Stomach (tissue), 8 donors: ENCODE measurements at regions not wholly inside any gene's neighbourhood (a gene's known extent, or its start where the extent isn't known, plus 50 kb on each side); places are given as distances from the start of the nearest gene placed in this dataset.

Source experiments
- DNase-seq, 2 donors: peaks; one replicate each; pipeline versions ENCODE4 v3.0.0 to v3.0.0-alpha.2; 2013 to 2019
- H3K27ac ChIP-seq, 5 donors: fragments of 200-600 bp in 4 of 5; sonication (generic) in 4 of 5; one replicate each; pipeline ENCODE4 v1.5.1; 2013 to 2019; ENCODE audit warnings: mild to moderate bottlenecking in 1 of 5, moderate library complexity in 1 of 5
- H3K27me3 ChIP-seq, 3 donors: fragments of 200-600 bp; sonication (generic); one replicate each; pipeline ENCODE4 v1.5.1; 2017 to 2019; ENCODE audit warnings: mixed run types in 1 of 3
- H3K36me3 ChIP-seq, 4 donors: fragments of 200-600 bp; sonication (generic); 1 replicate in 3 of 4; 2 replicates in 1 of 4; pipeline ENCODE4 v1.5.1; 2016 to 2019
- H3K4me1 ChIP-seq, 4 donors: fragments of 200-600 bp; sonication (generic); one replicate each; pipeline ENCODE4 v1.5.1; 2016 to 2019
- H3K4me3 ChIP-seq, 4 donors: fragments of 200-600 bp; sonication (generic) in 3 of 4; one replicate each; pipeline ENCODE4 v1.5.1; 2016 to 2019; ENCODE audit warnings: mild to moderate bottlenecking in 1 of 4
- H3K9me3 ChIP-seq, 4 donors: fragments of 200-600 bp; sonication (generic); one replicate each; pipeline ENCODE4 v1.5.1; 2016 to 2019
- CTCF ChIP-seq, 7 experiments: fragments of 450-650 bp in 4 of 7; fragments of 200-600 bp in 3 of 7; sonication (generic) in 3 of 7; IDR thresholded peaks; one replicate each; pipeline ENCODE4 v1.5.1; 2016 to 2019; ENCODE audit warnings: antibody characterized with exemption in 7 of 7, control low read depth in 2 of 7, mild to moderate bottlenecking in 1 of 7
- EP300 ChIP-seq: sonication (generic); formaldehyde crosslinking; IDR thresholded peaks from one replicate; pipeline ENCODE4 v1.6.1; 2017; ENCODE audit warnings: antibody characterized with exemption
- POLR2A ChIP-seq, 4 donors: fragments of 450-650 bp; IDR thresholded peaks; one replicate each; pipeline ENCODE4 v1.6.1; 2016; ENCODE audit warnings: antibody characterized with exemption in 4 of 4, control low read depth in 2 of 4, mild to moderate bottlenecking in 1 of 4, moderate library complexity in 1 of 4
- POLR2AphosphoS5 ChIP-seq, 3 donors: sonication (generic); formaldehyde crosslinking; IDR thresholded peaks; one replicate each; pipeline ENCODE4 v1.6.1; 2016; ENCODE audit warnings: antibody characterized with exemption in 3 of 3
- WGBS, 5 donors: extraction: QIAGEN DNeasy Blood & Tissue Kit in 3 of 5; methylation state at CpG; one replicate each; pipeline versions ENCODE4 v1.1.5 to v1.1.7; 2013 to 2018; 5-methylcytosine and 5-hydroxymethylcytosine counted together
- intact Hi-C: fragments of 100-400 bp; cut with DNase I; formaldehyde crosslinking; loops from one replicate; pipeline ENCODE4 v1.15.1; 2023; ENCODE audit warnings: low total_unique reads
- donor health status: healthy with polysubstance abuse.
- donor health status: Bipolar disorder and iron deficiency.
- donor health status: healthy.

- intact Hi-C loops: no loop called here
- TF ChIP-seq CTCF (IDR thresholded peaks at IDR 0.05) (no peak), POLR2AphosphoS5 (IDR thresholded peaks at IDR 0.05) (no peak), POLR2A (IDR thresholded peaks at IDR 0.05) (no peak), EP300 (no peak)
- WGBS, 5 donors: 79 to 96% (median 88%) methylated on average over 3 of the region's 3 CpGs
- no peaks in the 10 kb centered on the region for H3K4me1 ChIP-seq
- H3K27me3 ChIP-seq: no peaks in the 10 kb centered on the region
- no peak for DNase-seq
- no peaks in the 10 kb centered on the region for H3K36me3 ChIP-seq
- no peak overlapping the region for H3K4me3 ChIP-seq
- H3K9me3 ChIP-seq: no peaks in the 10 kb centered on the region
- no peak overlapping the region for H3K27ac ChIP-seq
Measured at GRCh38 chr13:76737526-76737925, 148.7 kb downstream of the KCTD12 start.

GRCh38 chr13:76735641-76736040 lies 150.6 kb downstream of the KCTD12 start:
- H3K4me1 ChIP-seq: no peaks in the 10 kb centered on the region
- H3K36me3 ChIP-seq: no peaks in the 10 kb centered on the region
- DNase-seq: no peak
- WGBS, 5 donors: 76 to 88% (median 79%) methylated on average over 3 of the region's 3 CpGs
- H3K27ac ChIP-seq: no peak overlapping the region
- H3K27me3 ChIP-seq: no peaks in the 10 kb centered on the region
- H3K4me3 ChIP-seq: no peak overlapping the region
- intact Hi-C loops: no loop called here
- H3K9me3 ChIP-seq: no peaks in the 10 kb centered on the region
- TF ChIP-seq POLR2AphosphoS5 (IDR thresholded peaks at IDR 0.05): no peak

GRCh38 chr13:76733671-76734070 lies 152.5 kb downstream of the KCTD12 start:
- H3K27ac ChIP-seq: no peak overlapping the region
- 76 to 86% (median 80%) methylated on average over 3 of the region's 3 CpGs for WGBS, 5 donors
- H3K4me1 ChIP-seq: no peaks in the 10 kb centered on the region
- intact Hi-C loops: no loop called here
- H3K9me3 ChIP-seq: no peaks in the 10 kb centered on the region
- no peak for DNase-seq
- no peak overlapping the region for H3K4me3 ChIP-seq
- TF ChIP-seq CTCF (IDR thresholded peaks at IDR 0.05): no peak
- no peak for TF ChIP-seq POLR2A (IDR thresholded peaks at IDR 0.05)
- TF ChIP-seq EP300: no peak
- TF ChIP-seq POLR2AphosphoS5 (IDR thresholded peaks at IDR 0.05): no peak
- H3K36me3 ChIP-seq: no peaks in the 10 kb centered on the region
- no peaks in the 10 kb centered on the region for H3K27me3 ChIP-seq

GRCh38 chr13:76732367-76732766 lies 153.8 kb downstream of the KCTD12 start:
- no peak for TF ChIP-seq POLR2AphosphoS5 (IDR thresholded peaks at IDR 0.05)
- TF ChIP-seq POLR2A (IDR thresholded peaks at IDR 0.05): no peak
- TF ChIP-seq CTCF (IDR thresholded peaks at IDR 0.05): no peak
- no peak for TF ChIP-seq EP300
- H3K4me1 ChIP-seq: no peaks in the 10 kb centered on the region
- H3K36me3 ChIP-seq: no peaks in the 10 kb centered on the region
- no peak for DNase-seq
- no peak overlapping the region for H3K27ac ChIP-seq
- WGBS, 5 donors: 76 to 89% (median 78%) methylated on average over 2 of the region's 2 CpGs
- intact Hi-C loops: no loop called here
- H3K4me3 ChIP-seq: no peak overlapping the region
- peaks cover 0 to 6% (median 0%) of the 10 kb centered on the region in 4 donors for H3K9me3 ChIP-seq
- H3K27me3 ChIP-seq: no peaks in the 10 kb centered on the region

- no peak overlapping the region for H3K4me3 ChIP-seq
- intact Hi-C loops: no loop called here
- 65 to 77% (median 73%) methylated on average over 4 of the region's 4 CpGs for WGBS, 5 donors
- no peaks in the 10 kb centered on the region for H3K4me1 ChIP-seq
- H3K9me3 ChIP-seq: peaks cover 0 to 6% (median 0%) of the 10 kb centered on the region in 4 donors
- no peaks in the 10 kb centered on the region for H3K27me3 ChIP-seq
- no peak overlapping the region for H3K27ac ChIP-seq
- no peak for DNase-seq
- H3K36me3 ChIP-seq: no peaks in the 10 kb centered on the region
- TF ChIP-seq POLR2A (IDR thresholded peaks at IDR 0.05): no peak
- TF ChIP-seq POLR2AphosphoS5 (IDR thresholded peaks at IDR 0.05): no peak
- TF ChIP-seq CTCF (IDR thresholded peaks at IDR 0.05): no peak
Measured at GRCh38 chr13:76730220-76730619, 156.0 kb downstream of the KCTD12 start.
